ENCODE measurements at regions not wholly inside any gene's neighbourhood (a gene's known extent, or its start where the extent isn't known, plus 50 kb on each side); places are given as distances from the start of the nearest gene placed in this dataset.

DNA sequence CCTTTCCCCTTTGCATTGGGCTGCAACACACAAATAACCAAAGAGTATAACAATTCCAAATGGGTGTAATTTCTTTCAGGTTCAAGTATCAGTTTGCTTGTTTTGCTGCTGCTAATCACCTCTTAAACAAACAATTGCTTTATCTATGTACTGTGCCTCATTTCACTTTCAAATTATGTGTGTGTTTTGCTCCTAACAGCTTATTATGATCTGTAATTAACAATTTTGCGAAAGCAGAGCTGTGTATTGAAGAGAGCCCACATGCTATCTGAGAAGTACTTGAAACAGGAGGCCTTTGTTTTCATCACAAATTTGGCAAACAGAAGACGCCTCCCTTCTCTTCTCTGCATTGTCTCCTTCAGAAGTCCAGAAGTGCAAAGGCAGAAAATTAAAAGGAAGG, 312.0 kb downstream of the TLE1 start:
- H3K36me3 Mint-ChIP-seq (ENCODE audit: low read depth), result no peaks in the 10 kb centered on the region
- no peak overlapping the region for H3K4me3 Mint-ChIP-seq
- no peaks in the 10 kb centered on the region for H3K9me3 Mint-ChIP-seq (ENCODE audit: insufficient read depth)
- ChIA-PET POLR2A (no interaction called here), CTCF (no interaction called here)
- H3K27ac Mint-ChIP-seq, result no peak overlapping the region
- no peaks in the 10 kb centered on the region for H3K4me1 Mint-ChIP-seq (ENCODE audit: low read depth)
- H3K27me3 Mint-ChIP-seq (ENCODE audit: low read depth), result no peaks in the 10 kb centered on the region
- DNase-seq (no peak), ATAC-seq (no peak)

GRCh38 chr9:81375187-81376100, 313.9 kb downstream of the TLE1 start:
- DNase-seq, result no peak
- ChIA-PET POLR2A (no interaction called here), CTCF (no interaction called here)
- H3K27me3 Mint-ChIP-seq (ENCODE audit: low read depth), result no peaks in the 10 kb centered on the region
- H3K9me3 Mint-ChIP-seq (ENCODE audit: insufficient read depth), result no peaks in the 10 kb centered on the region
- no peak overlapping the region for H3K4me3 Mint-ChIP-seq
- no peak overlapping the region for H3K27ac Mint-ChIP-seq
- H3K36me3 Mint-ChIP-seq (ENCODE audit: low read depth), result no peaks in the 10 kb centered on the region
- no peak for ATAC-seq
- no peaks in the 10 kb centered on the region for H3K4me1 Mint-ChIP-seq (ENCODE audit: low read depth)

- Mint-ChIP-seq H3K36me3 (ENCODE audit: low read depth) (no peaks in the 10 kb centered on the region), H3K27me3 (ENCODE audit: low read depth) (no peaks in the 10 kb centered on the region), H3K4me1 (ENCODE audit: low read depth) (no peaks in the 10 kb centered on the region), H3K4me3 (no peak overlapping the region), H3K9me3 (ENCODE audit: insufficient read depth) (no peaks in the 10 kb centered on the region), H3K27ac (no peak overlapping the region)
- DNase-seq, result no peak
- ChIA-PET POLR2A (no interaction called here), CTCF (no interaction called here)
- ATAC-seq, result no peak
Observed at GRCh38 chr9:81374459-81375186, 314.7 kb downstream of the TLE1 start.

- CTCF ChIA-PET, result no interaction called here
- no peaks in the 10 kb centered on the region for H3K36me3 Mint-ChIP-seq (ENCODE audit: low read depth)
- H3K4me3 Mint-ChIP-seq, result no peak overlapping the region
- ATAC-seq (no peak), DNase-seq (no peak)
- H3K9me3 Mint-ChIP-seq (ENCODE audit: insufficient read depth), result no peaks in the 10 kb centered on the region
- POLR2A ChIA-PET, result no interaction called here
- no peaks in the 10 kb centered on the region for H3K4me1 Mint-ChIP-seq (ENCODE audit: low read depth)
- no peaks in the 10 kb centered on the region for H3K27me3 Mint-ChIP-seq (ENCODE audit: low read depth)
- no peak overlapping the region for H3K27ac Mint-ChIP-seq
Observed at GRCh38 chr9:81373294-81373693, 316.1 kb downstream of the TLE1 start.

- H3K9me3 Mint-ChIP-seq (ENCODE audit: insufficient read depth), result no peaks in the 10 kb centered on the region
- H3K27me3 Mint-ChIP-seq (ENCODE audit: low read depth), result no peaks in the 10 kb centered on the region
- POLR2A ChIA-PET, result no interaction called here
- no peaks in the 10 kb centered on the region for H3K36me3 Mint-ChIP-seq (ENCODE audit: low read depth)
- ATAC-seq, result no peak
- H3K4me1 Mint-ChIP-seq (ENCODE audit: low read depth), result no peaks in the 10 kb centered on the region
- CTCF ChIA-PET, result no interaction called here
- DNase-seq, result no peak
- H3K27ac Mint-ChIP-seq, result no peak overlapping the region
- no peak overlapping the region for H3K4me3 Mint-ChIP-seq
Observed at GRCh38 chr9:81372628-81373191, 316.6 kb downstream of the TLE1 start.

DNA sequence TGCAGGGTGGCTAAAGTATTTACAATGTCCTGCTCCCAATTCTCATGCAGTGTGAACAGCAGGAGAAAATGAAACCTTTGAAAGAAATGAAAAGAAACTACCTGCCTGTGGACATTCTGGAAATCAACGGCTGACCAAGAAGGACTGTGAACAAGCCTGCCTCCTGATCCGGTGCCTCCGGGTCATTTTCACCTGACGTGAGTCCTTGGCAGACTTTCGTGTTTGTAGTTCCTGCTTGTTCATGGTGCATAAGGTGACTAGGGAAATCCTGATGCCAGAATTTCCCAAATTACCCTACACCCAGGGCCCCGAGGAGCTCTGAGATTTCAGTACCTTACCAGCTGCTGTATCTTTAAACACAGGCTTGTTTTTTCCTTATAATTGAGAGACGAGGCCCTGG, 317.5 kb downstream of the TLE1 start:
- H3K27me3 Mint-ChIP-seq (ENCODE audit: low read depth), result no peaks in the 10 kb centered on the region
- no peaks in the 10 kb centered on the region for H3K4me1 Mint-ChIP-seq (ENCODE audit: low read depth)
- H3K9me3 Mint-ChIP-seq (ENCODE audit: insufficient read depth), result no peaks in the 10 kb centered on the region
- no peak overlapping the region for H3K27ac Mint-ChIP-seq
- ChIA-PET CTCF (no interaction called here), POLR2A (no interaction called here)
- DNase-seq, result no peak
- no peak overlapping the region for H3K4me3 Mint-ChIP-seq
- H3K36me3 Mint-ChIP-seq (ENCODE audit: low read depth), result no peaks in the 10 kb centered on the region
- no peak for ATAC-seq

- ChIA-PET POLR2A (no interaction called here), CTCF (no interaction called here)
- DNase-seq (no peak), ATAC-seq (no peak)
- Mint-ChIP-seq H3K36me3 (ENCODE audit: low read depth) (no peaks in the 10 kb centered on the region), H3K9me3 (ENCODE audit: insufficient read depth) (no peaks in the 10 kb centered on the region), H3K4me3 (no peak overlapping the region), H3K4me1 (ENCODE audit: low read depth) (no peaks in the 10 kb centered on the region), H3K27me3 (ENCODE audit: low read depth) (no peaks in the 10 kb centered on the region), H3K27ac (no peak overlapping the region)
Observed at GRCh38 chr9:81370650-81371049, 318.7 kb downstream of the TLE1 start.

- Mint-ChIP-seq H3K4me3 (no peak overlapping the region), H3K27me3 (ENCODE audit: low read depth) (no peaks in the 10 kb centered on the region), H3K27ac (no peak overlapping the region), H3K9me3 (ENCODE audit: insufficient read depth) (no peaks in the 10 kb centered on the region), H3K4me1 (ENCODE audit: low read depth) (no peaks in the 10 kb centered on the region), H3K36me3 (ENCODE audit: low read depth) (no peaks in the 10 kb centered on the region)
- ATAC-seq, result no peak
- ChIA-PET POLR2A (no interaction called here), CTCF (no interaction called here)
- DNase-seq, result no peak
Observed at GRCh38 chr9:81370096-81370495, 319.3 kb downstream of the TLE1 start.

- H3K4me1 Mint-ChIP-seq (ENCODE audit: low read depth), result no peaks in the 10 kb centered on the region
- CTCF ChIA-PET, result no interaction called here
- no peak for DNase-seq
- no peaks in the 10 kb centered on the region for H3K36me3 Mint-ChIP-seq (ENCODE audit: low read depth)
- no peak overlapping the region for H3K27ac Mint-ChIP-seq
- no peak overlapping the region for H3K4me3 Mint-ChIP-seq
- peaks cover 8% of the 10 kb centered on the region for H3K9me3 Mint-ChIP-seq (ENCODE audit: insufficient read depth)
- POLR2A ChIA-PET, result no interaction called here
- ATAC-seq, result no peak
- H3K27me3 Mint-ChIP-seq (ENCODE audit: low read depth), result no peaks in the 10 kb centered on the region
Observed at GRCh38 chr9:81369121-81369520, 320.2 kb downstream of the TLE1 start.

DNA sequence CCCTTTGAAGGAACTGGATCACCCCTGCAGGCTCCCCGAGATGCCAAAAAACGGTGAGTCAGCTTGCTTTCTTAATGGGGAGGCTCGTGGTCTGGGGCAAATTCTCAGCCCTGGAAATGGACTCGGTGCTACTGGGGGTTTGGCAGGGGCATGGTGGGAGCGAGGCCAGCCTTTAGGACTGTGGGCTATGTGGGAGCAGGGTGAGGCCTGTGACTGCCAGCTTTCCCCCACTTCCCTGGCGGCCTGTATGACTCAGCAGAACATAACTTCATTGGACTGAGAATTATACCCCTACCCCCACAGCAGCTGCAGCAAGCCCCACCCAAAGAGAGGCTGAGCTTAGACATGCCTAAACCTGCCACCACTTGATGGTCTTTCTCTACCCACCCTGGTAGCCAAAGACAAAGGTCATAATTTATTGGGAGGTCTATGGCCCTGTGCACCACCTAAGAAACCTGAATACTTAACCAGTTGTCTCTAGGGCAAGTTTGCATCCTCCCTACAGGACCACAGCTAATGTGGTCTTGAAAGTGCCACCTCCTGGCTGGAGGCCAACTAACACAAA, 325.3 kb downstream of the TLE1 start:
- ChIA-PET POLR2A (no interaction called here), CTCF (no interaction called here)
- ATAC-seq, result no peak
- Mint-ChIP-seq H3K4me3 (no peak overlapping the region), H3K36me3 (ENCODE audit: low read depth) (no peaks in the 10 kb centered on the region), H3K4me1 (ENCODE audit: low read depth) (no peaks in the 10 kb centered on the region), H3K27me3 (ENCODE audit: low read depth) (no peaks in the 10 kb centered on the region), H3K27ac (no peak overlapping the region), H3K9me3 (ENCODE audit: insufficient read depth) (peaks cover 19% of the 10 kb centered on the region)
- no peak for DNase-seq

DNA sequence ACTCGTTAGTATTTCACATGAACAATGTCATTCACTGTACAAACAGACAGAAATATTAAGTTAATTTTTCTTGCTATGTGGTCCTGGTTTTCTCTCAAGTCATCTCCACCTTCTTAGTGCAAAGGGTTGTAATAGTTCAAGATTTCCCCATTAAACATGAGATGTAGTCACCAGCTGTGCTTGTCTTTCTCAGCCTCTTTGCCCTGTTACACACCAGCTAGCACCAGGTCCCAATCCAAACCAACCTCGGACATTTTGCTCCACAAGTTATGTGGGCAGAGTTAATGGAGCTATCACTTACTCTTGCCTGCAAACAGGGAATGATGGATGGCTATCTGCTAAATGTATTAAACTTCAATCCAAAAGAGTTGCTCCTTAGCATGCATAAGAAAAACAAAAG, 328.1 kb downstream of the TLE1 start:
- POLR2A ChIA-PET, result no interaction called here
- Mint-ChIP-seq H3K27ac (no peak overlapping the region), H3K9me3 (ENCODE audit: insufficient read depth) (peaks cover 19% of the 10 kb centered on the region), H3K36me3 (ENCODE audit: low read depth) (no peaks in the 10 kb centered on the region), H3K4me1 (ENCODE audit: low read depth) (no peaks in the 10 kb centered on the region), H3K27me3 (ENCODE audit: low read depth) (no peaks in the 10 kb centered on the region), H3K4me3 (no peak overlapping the region)
- CTCF ChIA-PET, result no interaction called here
- DNase-seq, result no peak
- ATAC-seq, result no peak

- Mint-ChIP-seq H3K4me1 (ENCODE audit: low read depth) (no peaks in the 10 kb centered on the region), H3K4me3 (no peak overlapping the region), H3K36me3 (ENCODE audit: low read depth) (no peaks in the 10 kb centered on the region), H3K27me3 (ENCODE audit: low read depth) (no peaks in the 10 kb centered on the region), H3K9me3 (ENCODE audit: insufficient read depth) (peaks cover 5% of the 10 kb centered on the region), H3K27ac (no peak overlapping the region)
- ChIA-PET POLR2A (no interaction called here), CTCF (no interaction called here)
- no peak for ATAC-seq
- no peak for DNase-seq
Observed at GRCh38 chr9:81351166-81351565, 338.2 kb downstream of the TLE1 start.
